ES-I3 (cell line): ENCODE measurements at regions not wholly inside any gene's neighbourhood (a gene's known extent, or its start where the extent isn't known, plus 50 kb on each side); places are given as distances from the start of the nearest gene placed in this dataset.

Experiments
- H3K36me3 ChIP-seq: 2 replicates; pipeline ENCODE4 v1.6.1; 2013; ENCODE audit warnings: mild to moderate bottlenecking, low read length, control low read depth, moderate library complexity; ENCODE audit not compliant: insufficient read depth
- H3K4me1 ChIP-seq: 2 replicates; pipeline ENCODE4 v1.6.1; 2013; ENCODE audit warnings: mild to moderate bottlenecking, control low read depth, low read length; ENCODE audit not compliant: insufficient read depth
- H3K9ac ChIP-seq: 2 replicates; pipeline ENCODE4 v1.6.1; 2013; ENCODE audit warnings: low read depth, mild to moderate bottlenecking, low read length, moderate library complexity
- H3K9me3 ChIP-seq: 2 replicates; pipeline ENCODE4 v1.6.1; 2013; ENCODE audit warnings: mild to moderate bottlenecking, low read length, moderate library complexity; ENCODE audit not compliant: control insufficient read depth, insufficient read depth

DNA sequence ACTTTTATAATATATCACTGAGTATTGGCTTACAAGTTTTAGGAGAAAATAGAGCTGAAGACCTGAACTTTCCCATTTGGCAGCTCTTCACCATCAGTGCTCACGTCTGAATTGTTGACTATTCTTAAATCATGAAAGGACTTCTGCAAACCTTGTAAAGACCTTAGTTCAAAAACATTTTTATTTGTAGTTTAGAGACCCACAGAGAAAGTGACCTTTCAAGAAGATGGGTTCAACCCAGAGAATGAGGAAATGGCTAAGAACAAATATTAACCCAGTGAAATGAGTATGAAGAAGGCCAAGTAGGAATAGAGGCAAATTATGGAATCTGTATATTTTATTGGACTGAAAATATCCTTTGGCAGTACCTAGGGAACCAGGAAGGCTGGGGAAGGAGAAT is 1151.1 kb downstream of the GATA3 start:
- no peaks in the 10 kb centered on the region for H3K4me1 ChIP-seq
- H3K36me3 ChIP-seq: no peaks in the 10 kb centered on the region
- H3K9ac ChIP-seq: no peak overlapping the region
- no peaks in the 10 kb centered on the region for H3K9me3 ChIP-seq

- H3K4me1 ChIP-seq: no peaks in the 10 kb centered on the region
- no peaks in the 10 kb centered on the region for H3K9me3 ChIP-seq
- H3K9ac ChIP-seq: no peak overlapping the region
- H3K36me3 ChIP-seq: no peaks in the 10 kb centered on the region
These were observed 1154.8 kb downstream of the GATA3 start for GRCh38 chr10:9209105-9209798.

DNA sequence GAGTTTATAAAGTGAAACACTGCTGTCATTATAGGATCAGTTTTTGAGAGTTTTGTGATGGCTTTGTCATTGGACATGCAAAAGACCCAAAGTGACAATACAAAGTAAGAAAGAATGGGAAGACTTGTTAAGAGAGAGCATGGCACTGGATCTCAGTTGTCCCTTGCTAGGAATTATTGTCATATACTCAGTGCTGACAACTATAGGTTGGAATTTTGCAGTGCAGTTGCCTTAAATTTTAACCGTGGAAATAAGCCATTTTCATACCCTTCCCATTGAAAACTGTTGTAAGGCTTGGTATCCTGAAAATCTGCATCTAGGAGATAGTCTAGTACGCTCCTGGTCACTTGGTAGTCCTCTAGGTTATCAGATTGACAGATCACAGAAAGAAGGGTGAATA is 1156.7 kb downstream of the GATA3 start:
- no peaks in the 10 kb centered on the region for H3K36me3 ChIP-seq
- H3K9me3 ChIP-seq: no peaks in the 10 kb centered on the region
- H3K9ac ChIP-seq: no peak overlapping the region
- H3K4me1 ChIP-seq: no peaks in the 10 kb centered on the region

- Histone ChIP-seq H3K36me3 (no peaks in the 10 kb centered on the region), H3K4me1 (no peaks in the 10 kb centered on the region), H3K9ac (no peak overlapping the region), H3K9me3 (no peaks in the 10 kb centered on the region)
These were observed 1160.1 kb downstream of the GATA3 start for GRCh38 chr10:9214618-9215017.

DNA sequence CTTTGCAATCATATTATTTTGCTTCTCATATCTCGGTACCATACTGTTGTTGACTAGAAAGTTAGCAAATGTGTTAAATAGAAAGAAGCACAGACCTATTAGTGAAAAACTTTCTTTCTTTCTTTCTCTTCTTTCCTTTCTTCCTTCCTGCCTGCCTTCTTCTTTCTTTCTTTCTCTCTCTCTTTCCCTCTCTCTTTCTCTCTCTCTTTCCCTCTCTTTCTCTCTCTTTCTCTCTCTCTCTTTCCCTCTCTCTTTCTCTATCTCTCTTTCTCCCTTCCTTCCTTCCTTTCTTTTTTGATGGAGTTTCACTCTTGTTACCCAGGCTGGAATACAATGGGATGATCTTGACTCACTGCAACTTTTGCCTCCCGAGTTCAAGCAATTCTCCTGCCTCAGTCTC is 1160.6 kb downstream of the GATA3 start:
- Histone ChIP-seq H3K9me3 (no peaks in the 10 kb centered on the region), H3K9ac (no peak overlapping the region), H3K36me3 (no peaks in the 10 kb centered on the region), H3K4me1 (no peaks in the 10 kb centered on the region)

DNA sequence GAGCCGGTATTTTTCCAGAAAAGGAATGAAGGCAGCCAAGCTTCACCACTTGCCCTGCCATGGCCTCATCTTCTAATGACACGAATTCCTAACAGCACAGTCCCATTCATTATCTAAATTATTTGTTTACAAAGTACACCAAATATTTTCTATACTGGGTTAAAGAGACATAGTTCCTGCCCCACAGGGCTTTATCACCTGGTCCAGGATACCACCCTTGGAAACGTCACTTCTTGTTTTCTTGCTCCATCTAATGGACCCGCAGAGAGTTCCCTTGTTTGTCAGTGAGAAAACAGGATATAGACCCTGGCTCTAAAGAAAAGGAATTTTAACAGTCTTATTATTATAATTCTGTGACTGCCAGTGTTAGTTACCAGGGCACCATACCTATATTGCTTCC is 1165.4 kb downstream of the GATA3 start:
- Histone ChIP-seq H3K9ac (no peak overlapping the region), H3K4me1 (no peaks in the 10 kb centered on the region), H3K9me3 (no peaks in the 10 kb centered on the region), H3K36me3 (no peaks in the 10 kb centered on the region)

DNA sequence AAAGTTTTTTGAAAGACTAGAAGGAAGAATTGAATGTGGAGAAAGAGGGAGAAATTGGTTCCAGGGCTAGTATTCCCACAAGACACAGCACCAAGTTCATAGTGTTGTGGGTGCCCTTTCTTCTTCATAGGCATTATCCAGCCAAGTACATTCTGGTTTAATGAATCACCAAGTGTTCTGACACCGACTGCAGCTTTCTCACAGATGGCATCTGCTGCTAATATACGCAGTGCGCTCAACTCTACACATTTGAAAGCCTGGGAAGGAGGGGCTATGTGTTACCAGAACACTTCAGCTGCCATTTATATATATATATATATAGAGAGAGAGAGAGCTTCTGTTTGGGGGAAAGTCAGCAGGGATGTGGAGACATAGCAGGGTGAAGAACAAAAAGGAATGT is 1168.4 kb downstream of the GATA3 start:
- H3K9me3 ChIP-seq: no peaks in the 10 kb centered on the region
- H3K9ac ChIP-seq: no peak overlapping the region
- H3K36me3 ChIP-seq: no peaks in the 10 kb centered on the region
- H3K4me1 ChIP-seq: no peaks in the 10 kb centered on the region

- no peaks in the 10 kb centered on the region for H3K4me1 ChIP-seq
- no peaks in the 10 kb centered on the region for H3K36me3 ChIP-seq
- H3K9ac ChIP-seq: no peak overlapping the region
- H3K9me3 ChIP-seq: no peaks in the 10 kb centered on the region
These were observed 1173.3 kb downstream of the GATA3 start for GRCh38 chr10:9227679-9228365.

DNA sequence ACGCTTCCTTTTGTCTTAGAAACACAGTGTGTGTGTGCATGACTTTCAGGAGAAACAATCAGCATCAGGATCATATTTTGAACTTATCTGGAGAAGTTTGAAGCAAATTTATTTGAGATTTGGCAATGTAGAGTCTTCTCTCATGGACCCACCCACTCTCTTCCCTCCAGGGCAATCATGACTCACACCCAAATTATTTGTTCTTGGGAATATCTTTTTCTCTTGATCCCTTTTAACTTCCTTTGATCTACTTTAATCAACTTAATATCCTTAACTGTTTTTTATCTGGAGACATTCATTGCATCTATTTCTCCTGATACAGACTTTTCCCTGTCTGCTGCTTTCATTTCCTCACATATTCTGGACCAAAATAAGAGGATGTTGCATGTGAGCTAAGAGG is 1174.3 kb downstream of the GATA3 start:
- no peak overlapping the region for H3K9ac ChIP-seq
- no peaks in the 10 kb centered on the region for H3K9me3 ChIP-seq
- no peaks in the 10 kb centered on the region for H3K4me1 ChIP-seq
- no peaks in the 10 kb centered on the region for H3K36me3 ChIP-seq

DNA sequence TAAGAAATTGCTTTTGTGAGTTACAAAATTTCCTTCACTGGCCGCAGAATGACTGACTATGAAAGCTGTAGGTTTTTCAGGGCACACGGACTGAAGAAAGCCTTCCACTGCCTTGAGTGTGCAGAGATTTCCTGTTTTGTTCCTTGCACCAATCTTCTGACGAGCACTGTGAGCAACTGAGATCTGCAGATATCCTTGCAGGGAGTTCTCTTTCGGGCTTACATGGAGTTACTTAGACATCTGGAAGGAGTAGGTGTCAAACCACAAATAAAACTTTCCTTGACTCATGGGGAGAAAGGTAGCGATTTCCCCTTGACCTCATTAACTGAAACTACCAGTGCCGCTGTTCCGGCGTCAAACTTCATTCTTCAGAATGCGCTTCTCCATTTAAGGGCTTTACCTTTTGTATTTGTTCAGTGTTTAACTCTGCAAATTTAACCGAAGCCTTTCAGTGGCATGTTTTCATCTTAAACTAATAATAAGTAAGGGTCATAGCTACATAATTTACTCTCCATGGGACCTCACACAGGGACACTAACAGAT is 1175.3 kb downstream of the GATA3 start:
- H3K9me3 ChIP-seq: no peaks in the 10 kb centered on the region
- H3K9ac ChIP-seq: no peak overlapping the region
- H3K36me3 ChIP-seq: no peaks in the 10 kb centered on the region
- no peaks in the 10 kb centered on the region for H3K4me1 ChIP-seq

- Histone ChIP-seq H3K36me3 (no peaks in the 10 kb centered on the region), H3K9me3 (no peaks in the 10 kb centered on the region), H3K4me1 (no peaks in the 10 kb centered on the region), H3K9ac (no peak overlapping the region)
These were observed 1176.1 kb downstream of the GATA3 start for GRCh38 chr10:9230625-9231024.

- Histone ChIP-seq H3K9ac (no peak overlapping the region), H3K9me3 (no peaks in the 10 kb centered on the region), H3K4me1 (no peaks in the 10 kb centered on the region), H3K36me3 (no peaks in the 10 kb centered on the region)
These were observed 1179.7 kb downstream of the GATA3 start for GRCh38 chr10:9234191-9234590.

- Histone ChIP-seq H3K9ac (no peak overlapping the region), H3K4me1 (no peaks in the 10 kb centered on the region), H3K36me3 (no peaks in the 10 kb centered on the region), H3K9me3 (no peaks in the 10 kb centered on the region)
These were observed 1183.6 kb downstream of the GATA3 start for GRCh38 chr10:9238041-9238440.

DNA sequence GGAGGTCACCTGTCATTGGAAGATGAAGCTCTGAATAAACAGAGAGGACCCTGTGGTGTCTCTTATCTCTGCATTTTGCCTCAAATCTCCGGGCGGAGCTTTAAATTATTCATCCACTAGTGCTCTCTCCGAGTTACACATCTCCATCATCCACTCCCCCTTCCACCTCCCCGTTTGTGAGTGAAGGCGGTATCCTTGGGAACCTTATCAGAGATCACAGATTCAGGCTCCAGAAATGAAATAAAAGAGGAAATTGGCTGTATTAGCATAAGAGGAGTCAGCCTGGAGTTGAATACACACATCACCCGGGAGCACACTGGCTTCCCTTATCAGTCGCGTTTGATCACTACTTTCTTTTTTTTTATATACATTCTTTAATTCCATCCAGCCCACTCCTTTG is 1184.8 kb downstream of the GATA3 start:
- Histone ChIP-seq H3K9me3 (no peaks in the 10 kb centered on the region), H3K9ac (no peak overlapping the region), H3K4me1 (no peaks in the 10 kb centered on the region), H3K36me3 (no peaks in the 10 kb centered on the region)

DNA sequence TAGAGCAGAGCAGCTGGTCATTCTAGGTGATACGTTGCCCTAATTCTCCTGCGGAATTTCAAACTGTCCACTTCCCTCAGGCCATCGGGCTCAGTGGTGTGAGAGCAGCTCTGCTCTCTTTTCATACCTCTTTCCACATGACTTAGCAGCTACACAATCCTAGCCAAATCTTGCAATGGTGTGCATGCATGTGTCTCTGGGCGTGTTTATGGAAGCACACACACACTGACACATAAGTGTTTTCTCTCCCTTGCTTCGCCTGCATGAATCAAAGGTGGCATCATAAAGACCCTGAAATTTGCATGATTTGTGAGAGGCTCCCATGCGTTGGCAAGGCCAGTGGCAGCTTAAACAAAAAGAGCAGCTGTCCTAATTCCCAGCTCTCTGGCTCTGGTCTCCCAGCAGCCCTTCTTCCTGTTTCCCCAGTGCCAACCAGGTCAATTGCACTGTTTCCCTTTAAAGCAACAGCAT is 1189.5 kb downstream of the GATA3 start:
- Histone ChIP-seq H3K4me1 (no peaks in the 10 kb centered on the region), H3K36me3 (no peaks in the 10 kb centered on the region), H3K9me3 (no peaks in the 10 kb centered on the region), H3K9ac (no peak overlapping the region)
